NCI-H69 (cell line): ENCODE measurements at regions not wholly inside any gene's neighbourhood (a gene's known extent, or its start where the extent isn't known, plus 50 kb on each side); places are given as distances from the start of the nearest gene placed in this dataset.

Source experiments
- DNase-seq: peaks from one replicate; lab custom pipeline; 2025; lab: John Stamatoyannopoulos, UW

DNA sequence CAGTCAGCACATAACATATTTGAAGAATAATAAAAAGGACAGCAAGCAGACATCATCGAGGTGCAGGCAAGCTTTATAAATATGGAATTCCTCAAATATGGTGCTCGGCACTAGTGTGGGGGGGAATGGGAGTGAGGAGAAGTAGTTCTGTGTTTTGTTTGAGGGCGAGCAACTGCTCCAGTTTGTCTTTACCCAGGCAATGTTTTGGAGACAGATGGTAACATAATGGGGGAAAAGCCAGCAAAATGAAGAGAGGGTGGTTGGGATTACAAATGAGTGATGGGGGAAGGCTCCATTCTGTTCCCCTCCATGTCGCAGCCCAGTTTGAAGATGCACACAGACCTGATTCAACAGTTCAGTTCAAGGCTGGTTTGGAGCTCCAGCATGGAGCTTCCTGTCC is 572.9 kb upstream of the DIPK2B start:
- peak; percentile 8 for DNase-seq

DNA sequence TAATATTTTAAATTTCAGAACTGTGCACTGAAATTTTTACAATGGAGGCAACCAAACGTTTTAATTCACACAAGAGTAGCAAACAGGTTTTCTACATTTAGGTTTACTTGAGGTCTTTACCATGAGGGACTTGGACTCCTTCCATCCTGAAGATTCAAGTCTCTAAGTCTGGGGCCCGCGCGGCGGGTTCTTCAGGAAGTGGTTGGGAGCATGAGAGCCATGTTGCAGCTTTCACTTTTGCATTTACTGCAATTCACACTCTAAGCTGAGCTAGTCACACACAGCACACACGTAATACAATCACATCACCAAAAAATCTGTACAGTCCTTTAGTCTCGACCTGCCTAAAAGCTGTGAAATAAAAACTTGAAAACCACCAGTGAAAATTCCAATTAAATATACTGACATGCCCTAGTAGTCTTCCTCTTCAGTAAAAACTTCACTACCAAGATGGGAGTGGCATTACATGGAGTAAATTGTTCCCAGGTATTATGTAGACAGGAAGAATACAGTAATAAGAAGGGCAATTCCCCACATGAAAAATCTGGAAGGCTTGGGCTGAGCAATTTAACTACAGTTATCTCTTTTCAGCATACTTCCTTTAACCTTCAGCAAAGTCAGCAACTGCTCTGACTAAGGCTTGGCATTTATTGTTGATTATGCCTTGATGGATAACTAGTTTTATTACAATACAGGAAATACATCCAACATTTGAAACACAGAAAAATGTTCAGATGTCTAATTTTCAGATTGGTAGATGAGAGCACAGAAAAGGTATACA is 571.1 kb upstream of the DIPK2B start:
- no peak for DNase-seq

DNA sequence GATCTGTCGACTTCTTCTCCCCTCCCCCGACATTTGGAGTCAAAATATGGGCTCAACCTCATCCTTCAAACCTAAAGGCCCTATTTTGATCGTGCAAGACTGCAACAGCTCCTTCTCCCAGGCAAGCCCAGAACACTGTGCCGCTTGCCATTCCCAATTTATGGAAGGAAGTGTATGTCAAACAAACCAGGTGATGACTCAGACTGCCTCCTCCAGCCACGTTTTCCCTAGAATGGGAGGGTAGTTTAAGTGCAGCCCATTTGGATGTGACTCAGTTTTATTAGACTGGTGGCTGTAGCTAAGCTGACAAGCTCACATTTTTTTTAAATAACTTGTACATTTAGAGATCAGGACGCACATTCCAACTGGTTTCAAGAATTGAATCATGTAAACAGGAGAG is 570.4 kb upstream of the DIPK2B start:
- DNase-seq = peak; percentile 52

DNA sequence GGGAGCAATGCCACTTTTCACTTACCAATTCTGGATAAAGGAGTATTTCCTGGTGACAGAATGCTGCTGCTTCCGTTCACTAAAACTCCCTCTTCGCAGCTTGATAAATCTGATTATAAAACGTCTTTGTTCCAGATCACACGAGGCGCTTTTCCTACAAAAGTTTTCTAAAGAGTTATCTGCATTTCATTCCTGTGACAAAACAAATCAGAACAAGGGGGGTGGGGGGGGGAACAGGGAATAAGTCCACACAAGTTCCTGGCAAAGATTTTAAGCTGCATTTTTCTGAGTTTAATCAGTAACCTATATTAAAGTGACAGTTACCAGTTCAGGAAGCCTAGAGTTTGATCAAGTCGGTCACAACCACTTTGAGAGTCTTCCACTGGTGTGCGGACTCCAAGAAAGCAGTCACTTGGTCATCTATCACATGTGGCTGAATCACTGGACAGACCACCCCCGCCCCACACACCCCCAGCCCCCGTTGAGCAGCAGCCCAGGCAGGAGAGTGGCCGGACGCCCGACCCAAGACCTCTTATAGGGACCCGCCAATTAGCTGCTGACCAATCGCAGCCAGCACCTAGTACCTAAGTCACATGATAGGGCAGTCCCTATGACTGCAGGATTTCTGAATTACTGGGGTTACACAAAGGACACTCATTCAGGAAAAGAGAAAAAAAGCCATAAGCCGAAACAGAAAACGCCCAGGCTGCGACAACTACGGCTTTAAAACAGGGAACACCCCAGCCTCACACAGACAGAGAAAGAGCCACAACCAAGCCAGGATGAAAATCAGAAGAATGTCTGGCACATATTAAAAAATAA is 569.3 kb upstream of the DIPK2B start:
- no peak for DNase-seq

DNA sequence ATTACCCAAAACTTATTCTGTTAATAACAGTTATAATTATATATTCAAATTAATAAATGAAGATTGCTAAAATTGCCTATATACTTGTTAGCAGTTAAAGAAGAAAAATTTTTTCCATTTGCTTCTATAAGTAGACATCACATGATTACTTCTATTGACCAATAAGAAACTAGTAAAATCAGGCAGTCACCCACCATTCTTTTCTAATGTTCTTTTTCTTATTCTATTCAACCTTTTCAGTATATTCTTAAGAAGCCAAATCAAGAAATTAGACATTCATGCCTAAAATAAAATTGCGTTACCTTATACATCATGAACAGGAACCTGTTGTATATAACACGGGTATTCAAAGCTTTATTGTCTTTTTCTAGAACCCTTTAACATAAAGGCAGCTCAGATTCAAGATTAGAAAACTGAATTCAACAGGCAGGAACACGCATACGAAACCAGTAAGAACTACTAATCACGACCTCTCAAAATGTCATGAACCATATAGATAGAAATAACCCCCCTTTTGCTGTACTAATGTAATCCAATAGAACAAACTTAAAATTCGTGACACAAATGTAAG is 568.1 kb upstream of the DIPK2B start:
- DNase-seq = no peak

DNA sequence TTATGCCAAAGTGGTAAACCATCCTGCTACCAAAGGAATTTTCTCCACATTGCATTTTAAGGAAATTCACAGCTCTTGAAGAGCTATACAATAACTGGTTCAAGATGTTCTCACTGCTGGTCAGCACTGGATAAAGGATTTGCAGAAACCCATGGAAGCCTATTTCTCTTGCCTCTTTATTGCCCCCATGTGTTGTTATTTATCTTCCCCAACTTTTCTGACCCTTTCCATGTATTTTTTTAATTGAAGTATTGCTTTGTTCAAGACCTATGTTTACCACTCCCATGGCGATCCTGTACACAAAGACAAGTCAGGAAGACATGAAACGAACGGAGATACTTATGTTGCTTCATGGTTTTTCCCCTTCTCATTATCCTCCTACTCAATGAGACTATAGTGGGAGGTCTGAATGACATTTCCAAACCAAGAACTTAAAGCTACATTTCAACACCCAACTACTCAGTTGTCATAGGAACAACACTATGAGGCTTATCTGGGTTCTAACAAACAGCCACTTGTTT is 566.4 kb upstream of the DIPK2B start:
- DNase-seq = no peak

DNA sequence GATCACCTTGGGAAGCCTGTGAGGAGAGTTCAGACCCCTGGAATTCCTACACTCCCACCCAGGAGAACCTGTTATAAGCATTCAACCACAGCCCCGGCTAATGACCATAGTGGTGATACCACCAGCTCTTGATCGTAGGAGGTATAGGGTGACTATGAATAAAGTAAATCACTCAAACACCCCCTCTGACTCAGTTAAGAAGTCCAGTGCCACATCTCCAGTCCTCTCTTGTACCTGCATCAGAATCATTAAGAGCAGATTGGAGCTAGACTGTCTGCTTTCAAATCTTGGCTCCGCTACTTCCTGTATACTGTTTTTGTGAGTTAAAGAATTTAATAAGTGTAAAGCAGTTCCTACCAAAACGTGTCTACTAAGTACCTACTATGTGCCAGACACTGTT is 565.1 kb upstream of the DIPK2B start:
- DNase-seq = no peak

DNA sequence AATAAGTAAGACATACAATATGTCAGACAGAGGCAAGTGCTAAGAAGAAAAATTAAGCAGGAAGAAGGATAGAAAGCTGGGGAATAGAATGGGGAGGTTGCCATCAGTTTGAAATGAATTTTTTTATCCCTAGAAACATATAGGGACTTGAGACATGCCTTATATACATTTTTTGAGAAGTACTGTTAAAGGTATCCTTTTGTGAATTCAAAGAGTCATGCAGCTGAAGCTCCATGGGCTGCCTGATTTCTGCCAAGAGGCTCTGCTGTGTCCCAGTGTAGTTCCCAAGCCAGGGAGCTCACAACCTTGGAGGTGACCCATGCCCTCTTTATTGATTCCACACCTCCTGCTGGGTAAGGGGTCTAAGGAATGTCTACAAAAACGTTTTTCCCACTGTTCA is 564.6 kb upstream of the DIPK2B start:
- DNase-seq = no peak

DNA sequence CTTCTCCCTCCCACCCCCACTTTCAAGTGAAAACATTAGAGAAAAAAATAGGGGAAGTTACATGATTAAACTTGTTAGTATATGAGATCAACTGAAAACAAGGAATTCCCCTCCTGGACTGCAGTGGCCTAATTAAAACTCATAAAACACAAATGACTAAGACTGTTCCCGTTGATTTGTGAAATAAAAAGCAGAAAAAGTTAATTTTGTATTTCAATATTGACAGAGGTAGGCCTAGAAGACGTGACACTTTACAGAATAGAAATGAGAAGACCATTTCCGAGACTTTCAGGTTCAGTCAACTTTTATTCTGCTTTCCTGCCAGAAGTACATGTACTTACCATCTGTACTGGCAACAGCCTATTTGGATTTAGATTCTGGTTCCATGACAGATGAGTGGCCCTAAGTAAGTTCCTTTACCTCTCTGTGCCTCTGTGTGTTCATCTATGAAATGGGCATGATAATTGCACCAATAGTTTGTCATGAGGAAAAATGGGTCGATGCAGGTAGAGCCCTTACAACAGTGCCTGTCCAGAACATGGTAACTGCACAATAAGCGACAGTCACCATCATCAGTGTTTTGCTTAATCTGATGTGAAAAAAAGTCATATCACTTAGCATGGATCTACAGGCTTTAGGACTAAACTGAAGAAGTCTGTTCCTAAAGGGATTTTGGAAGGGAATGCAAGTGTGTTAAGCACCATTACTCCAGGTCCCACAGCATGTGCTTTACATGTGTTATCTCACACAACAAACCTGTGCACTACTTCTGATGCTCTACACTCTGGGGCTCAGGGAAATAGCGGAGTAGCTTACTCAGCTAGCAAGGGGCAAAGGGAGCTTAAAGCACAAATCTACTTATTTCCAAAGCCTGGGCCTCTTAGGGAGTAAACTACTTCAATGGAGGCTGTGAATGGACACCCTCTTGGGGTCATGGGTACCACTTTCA is 562.3 kb upstream of the DIPK2B start:
- no peak for DNase-seq

DNA sequence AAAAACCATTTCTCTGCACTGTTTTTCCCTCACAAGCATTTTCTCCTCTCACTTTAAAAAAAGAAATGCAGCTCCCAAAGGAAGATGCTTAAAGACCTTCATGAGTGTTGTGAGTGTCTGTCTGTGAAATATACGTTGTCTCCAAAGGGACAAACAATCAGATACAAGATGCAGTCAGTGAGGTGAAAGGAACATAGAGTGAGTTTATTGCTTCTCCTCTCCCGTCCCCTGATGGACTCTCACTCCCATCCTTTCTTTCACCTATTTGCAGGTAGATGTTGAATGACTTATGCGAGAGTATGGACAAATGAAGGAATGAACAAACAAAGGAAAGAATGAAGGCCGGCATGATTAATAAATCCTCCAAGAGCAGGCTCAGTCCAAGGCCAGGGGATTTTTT is 561.2 kb upstream of the DIPK2B start:
- no peak for DNase-seq

DNA sequence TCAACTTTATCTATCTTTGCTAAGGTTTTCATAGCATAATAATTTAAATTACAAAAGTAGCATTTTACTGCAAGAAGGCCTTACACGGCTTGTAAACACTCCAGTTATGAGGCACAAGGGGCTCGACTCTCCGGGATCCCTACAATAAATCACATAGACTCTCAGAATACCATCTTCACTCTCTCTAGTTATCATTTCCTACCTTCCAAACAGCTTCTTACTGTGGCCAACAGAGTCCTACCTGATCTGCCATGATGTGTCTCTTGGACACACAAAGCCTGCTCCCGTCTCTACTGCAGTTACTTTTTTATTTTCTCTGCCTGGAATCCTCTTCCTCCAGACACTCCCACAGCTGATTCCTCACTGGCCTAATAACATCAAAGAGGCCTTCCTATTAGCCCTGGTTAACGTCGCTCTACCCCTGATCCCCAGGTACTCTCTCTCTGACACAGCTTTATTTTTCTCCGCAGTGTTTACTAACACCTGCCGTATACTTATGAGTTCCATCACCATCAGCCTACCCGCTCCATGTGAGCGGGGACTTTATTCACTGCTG is 559.6 kb upstream of the DIPK2B start:
- no peak for DNase-seq

DNA sequence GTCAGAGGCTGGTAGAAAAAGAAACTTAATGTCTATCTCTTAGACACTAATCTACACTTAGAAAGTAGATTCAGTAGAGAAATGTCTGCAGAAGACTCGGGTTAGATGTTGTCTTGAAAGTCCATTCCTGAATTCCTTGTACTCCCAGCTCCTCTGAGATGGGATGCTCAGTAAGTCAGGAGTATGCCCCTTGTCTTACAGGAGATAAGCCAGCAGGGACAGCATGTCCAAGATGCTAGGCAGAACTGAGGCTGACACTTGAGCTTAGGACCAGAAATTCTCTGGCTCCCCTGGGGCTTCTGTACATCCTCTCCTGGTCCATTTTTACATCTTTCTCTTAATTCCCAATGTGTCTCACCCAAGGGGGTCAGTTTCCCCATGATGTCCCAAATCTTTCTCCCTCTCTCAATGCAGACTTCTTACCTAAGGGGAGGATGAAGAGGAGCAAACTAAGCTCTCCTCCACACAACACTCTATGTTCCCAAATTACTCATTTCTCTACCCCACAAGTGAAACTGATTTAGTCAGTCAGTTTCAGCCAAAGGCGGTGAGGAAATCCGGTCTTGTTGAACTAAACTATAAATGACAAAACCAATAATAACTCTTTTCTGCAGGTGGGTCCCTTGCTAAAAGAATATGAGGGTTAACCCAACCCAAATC is 558.2 kb upstream of the DIPK2B start:
- DNase-seq = no peak

DNA sequence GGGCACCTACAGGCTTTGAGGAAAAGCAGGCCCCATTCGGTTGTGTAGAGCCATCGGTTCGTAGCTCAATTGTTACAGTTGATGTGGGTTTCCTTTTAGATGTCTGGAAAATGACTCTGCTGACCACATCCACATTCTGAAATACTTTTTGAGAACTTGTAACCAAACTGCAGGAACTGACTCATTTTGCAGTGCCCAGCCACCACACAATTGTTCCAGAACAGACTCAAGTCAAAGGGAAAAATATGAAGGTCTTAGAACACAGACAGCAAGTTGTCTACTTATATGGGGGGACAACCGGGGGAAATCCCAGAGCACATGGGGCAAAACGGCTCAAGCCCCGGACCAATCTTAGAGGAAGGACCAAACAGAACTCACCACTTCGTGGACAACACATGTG is 557.6 kb upstream of the DIPK2B start:
- DNase-seq = no peak

DNA sequence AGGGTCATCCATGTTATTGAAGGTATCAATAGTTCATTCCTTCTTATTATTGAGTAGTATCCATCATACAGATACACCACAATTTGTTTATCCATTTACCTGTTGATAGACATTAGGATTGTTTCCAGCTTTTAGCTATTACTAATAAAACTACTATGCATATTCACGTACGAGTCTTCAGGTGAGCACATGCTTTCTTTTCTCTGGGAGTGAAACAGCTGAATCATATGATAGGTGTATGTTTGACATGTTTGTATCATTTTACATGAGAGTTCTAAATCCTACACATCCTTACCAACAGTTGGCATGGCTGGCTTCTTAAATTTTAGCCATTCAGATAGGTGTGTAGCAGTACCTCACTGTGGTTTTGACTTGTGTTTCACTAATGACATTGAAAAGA is 556.6 kb upstream of the DIPK2B start:
- no peak for DNase-seq

DNA sequence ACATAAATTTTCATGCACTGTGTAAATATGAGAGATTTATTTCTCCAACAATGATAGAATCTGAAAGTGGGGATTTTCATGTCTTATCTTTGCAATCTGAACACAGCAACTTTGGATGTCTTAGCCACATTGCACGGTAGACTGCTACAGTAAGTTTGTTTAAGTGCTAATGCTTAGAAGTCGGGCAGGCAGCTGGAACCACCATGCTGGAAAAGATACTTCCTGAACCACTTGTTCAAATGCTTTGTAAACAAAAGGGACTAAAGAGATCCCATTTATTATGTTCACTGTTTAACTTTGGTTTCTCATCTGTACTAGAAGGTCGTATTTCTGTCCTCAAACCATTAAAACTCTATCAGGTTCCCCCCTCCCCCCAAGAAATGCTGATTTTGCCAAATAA is 555.9 kb upstream of the DIPK2B start:
- DNase-seq = peak; percentile 79

DNA sequence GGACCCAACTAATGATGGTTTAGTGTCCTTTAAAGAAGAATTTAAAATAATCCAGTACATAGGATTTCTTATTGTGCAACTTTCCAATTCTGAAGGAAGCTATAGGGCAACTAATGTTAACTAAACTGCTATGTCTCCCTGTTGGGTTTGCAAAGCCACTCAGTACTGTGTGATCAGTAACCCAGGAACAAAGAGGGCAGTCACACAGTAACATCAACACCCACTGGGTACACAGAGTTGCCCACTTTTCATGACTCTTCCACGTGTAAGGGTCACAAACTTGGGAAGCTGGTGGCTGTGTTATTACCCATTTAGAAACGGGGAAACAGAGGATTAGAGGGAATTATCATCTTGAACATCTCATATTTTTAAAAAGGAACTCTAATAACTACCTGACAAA is 555.0 kb upstream of the DIPK2B start:
- no peak for DNase-seq

DNA sequence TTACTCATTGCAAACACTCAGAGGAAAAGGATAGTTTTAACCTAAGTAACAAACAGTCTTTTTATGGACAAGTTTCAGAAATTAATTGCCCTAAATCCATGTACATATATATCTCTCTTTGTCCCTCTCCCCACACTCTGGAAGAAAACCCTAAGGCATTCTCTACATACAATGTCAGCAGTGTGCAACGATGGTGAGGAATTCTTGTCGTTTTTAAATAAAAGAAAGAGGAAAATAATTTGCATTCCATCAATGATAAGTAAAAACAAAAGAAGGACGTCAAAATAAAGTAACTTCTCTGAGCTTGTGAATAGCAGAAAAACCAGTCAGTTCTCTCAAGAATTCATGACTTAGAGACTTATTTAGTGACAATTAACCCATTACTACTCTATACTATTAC is 550.5 kb upstream of the DIPK2B start:
- DNase-seq = no peak

DNA sequence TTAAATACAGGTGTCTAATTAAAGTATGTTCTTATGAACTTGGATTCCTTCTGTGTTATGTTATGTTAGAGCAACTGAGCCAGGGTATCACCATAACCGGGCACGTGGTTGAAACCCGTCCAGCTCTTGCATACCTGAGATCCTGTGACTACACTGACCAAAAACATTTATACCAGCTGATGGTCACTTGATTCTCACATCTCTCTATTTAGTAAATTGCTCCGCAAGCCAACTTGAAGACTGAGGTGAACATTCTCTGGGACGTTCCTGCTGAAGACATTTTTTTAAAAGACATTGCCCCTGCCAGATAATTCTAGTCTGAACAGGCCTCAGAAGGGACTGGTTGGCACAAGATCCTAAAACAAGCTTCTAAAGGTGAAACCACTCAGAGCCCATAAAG is 550.0 kb upstream of the DIPK2B start:
- no peak for DNase-seq

DNA sequence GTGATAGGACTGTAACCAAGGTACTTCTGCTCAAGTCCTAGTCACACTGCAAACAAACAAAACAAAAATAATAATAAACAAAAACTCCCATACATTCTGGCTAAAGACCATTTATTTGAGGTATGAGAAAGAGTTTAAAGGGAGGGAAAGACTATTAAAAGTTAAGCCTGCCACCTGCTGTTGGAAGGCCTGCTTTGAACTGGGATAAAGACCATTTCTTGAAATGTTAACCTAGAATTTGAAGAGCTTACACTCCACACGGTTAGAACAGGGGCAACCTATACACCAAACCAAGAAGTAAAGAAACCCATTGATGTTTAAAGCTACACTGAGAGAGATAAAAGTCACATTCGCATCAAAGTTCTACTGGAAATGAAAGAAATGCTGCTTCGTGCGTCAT is 548.7 kb upstream of the DIPK2B start:
- no peak for DNase-seq

DNA sequence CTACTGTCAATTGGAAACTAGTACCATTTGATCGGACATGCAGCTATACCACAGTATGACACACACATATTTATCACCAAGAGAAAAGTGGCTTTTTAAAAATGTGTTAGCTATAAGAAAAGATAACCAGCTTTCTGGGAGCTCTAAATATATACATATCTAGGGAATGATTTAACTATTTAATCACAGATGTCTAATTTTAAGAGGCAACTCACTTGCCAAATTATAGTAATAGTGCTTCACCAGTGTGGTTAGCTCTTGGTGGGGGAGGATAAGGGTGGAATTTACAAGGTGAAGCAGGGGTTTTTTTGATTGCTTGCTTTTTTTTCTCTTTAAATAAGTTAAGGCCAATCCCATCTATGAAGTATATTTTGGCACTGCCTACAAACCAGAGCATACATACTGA is 547.7 kb upstream of the DIPK2B start:
- no peak for DNase-seq

DNA sequence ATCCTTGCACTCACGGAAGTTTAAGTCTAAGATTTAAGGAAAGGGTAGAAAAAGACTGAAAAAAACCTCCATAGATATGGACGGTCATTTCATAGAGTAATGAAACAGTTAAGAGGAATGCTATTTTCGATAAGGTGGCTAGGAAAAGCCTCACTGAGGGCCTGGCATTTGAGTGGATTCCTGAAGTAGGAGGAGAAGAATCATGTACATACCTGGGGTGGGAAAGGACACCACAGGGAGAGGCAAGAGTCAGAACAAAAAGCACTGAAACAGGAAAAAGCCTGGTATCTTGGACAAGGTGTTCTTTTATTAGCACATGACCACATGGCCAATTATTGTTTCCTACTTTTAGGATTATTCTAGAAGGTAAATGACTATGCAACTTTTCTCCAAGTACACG is 547.2 kb upstream of the DIPK2B start:
- no peak for DNase-seq
